ENCODE measurements at regions not wholly inside any gene's neighbourhood (a gene's known extent, or its start where the extent isn't known, plus 50 kb on each side); places are given as distances from the start of the nearest gene placed in this dataset.

- TF ChIP-seq CTCF (IDR thresholded peaks at IDR 0.05) (no peak), RCOR1 (IDR thresholded peaks at IDR 0.05; ENCODE audit: low read depth, low read length) (no peak), HDAC2 (IDR thresholded peaks at IDR 0.05) (no peak), EP300 (IDR thresholded peaks at IDR 0.05) (no peak), REST (IDR thresholded peaks at IDR 0.05) (no peak), PBX3 (IDR thresholded peaks at IDR 0.05) (no peak), POLR2AphosphoS2 (conservative IDR thresholded peaks at IDR 0.05; ENCODE audit: low read length) (no peak), ZNF302 (CRISPR knock-in tag; IDR thresholded peaks at IDR 0.05) (no peak)
These were observed 1064.1 kb upstream of the FLRT2 start for GRCh38 chr14:84465880-84466279.
